ENCODE measurements at regions not wholly inside any gene's neighbourhood (a gene's known extent, or its start where the extent isn't known, plus 50 kb on each side); places are given as distances from the start of the nearest gene placed in this dataset.

DNA sequence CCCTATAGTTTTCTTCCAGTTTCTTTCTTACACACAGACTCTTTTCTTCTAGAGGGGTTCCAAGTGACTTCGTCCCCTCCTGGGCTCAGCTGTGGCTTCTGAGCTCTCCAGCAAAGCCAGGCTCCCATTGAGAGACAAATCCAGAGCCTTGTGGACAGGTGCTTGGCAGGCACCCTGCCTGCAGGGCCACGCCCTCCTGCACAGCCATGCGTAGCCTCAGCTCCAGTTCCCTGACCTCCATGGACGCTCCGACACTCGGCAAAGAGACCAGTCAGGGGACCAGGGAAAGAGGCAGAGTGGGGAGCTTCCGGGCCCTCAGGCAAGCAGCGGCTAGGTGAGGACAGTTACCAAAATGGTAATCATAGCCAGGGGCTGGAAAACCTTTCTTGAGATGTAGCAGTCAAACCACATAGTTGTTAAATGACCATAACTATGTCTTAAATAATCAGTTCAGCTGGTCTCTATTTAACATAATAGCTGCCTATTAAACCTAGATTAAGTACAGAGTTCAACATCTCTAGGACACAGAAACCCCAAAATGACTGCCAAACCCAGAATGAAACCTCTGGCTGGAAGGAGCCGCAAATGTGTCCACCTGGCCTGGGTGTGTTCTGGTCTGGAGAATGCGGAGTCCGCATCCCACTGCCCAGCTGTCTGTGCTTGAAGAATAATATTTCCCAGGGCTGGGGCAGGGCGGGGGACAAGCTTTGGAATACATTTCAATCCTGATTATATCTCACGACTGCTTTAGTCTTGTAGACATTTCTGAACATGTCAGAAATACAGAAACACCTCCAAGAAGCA is 69.3 kb upstream of the RGMA start:
- ChIA-PET POLR2A (ENCODE audit: partially characterized antibody) (no interaction called here), CTCF (ENCODE audit: partially characterized antibody) (interaction anchor here (0.6 to 1.5 kb wide), 6 partner anchors 63 to 170 kb away, joined by 3 read pairs; no protein-coding TSS in a partner anchor)
- TF ChIP-seq HDAC2 (IDR thresholded peaks at IDR 0.05; ENCODE audit: borderline replicate concordance in 1 of 2, low read depth in 2 of 2, low read length in 2 of 2) (no peak), EZH2 (IDR thresholded peaks at IDR 0.05; ENCODE audit: low read depth, low read length, severe bottlenecking) (no peak), ASH2L (IDR thresholded peaks at IDR 0.05; ENCODE audit: low read length) (no peak), SIX5 (IDR thresholded peaks at IDR 0.05; ENCODE audit: low read depth, low read length) (no peak), RNF2 (IDR thresholded peaks at IDR 0.05; ENCODE audit: borderline replicate concordance, low read depth, low read length, missing control alignments, poor library complexity, severe bottlenecking) (no peak), JUN (IDR thresholded peaks at IDR 0.05; ENCODE audit: low read depth, low read length) (no peak), E2F6 (IDR thresholded peaks at IDR 0.05) (no peak)
- TF ChIP-seq, protein P1, sequence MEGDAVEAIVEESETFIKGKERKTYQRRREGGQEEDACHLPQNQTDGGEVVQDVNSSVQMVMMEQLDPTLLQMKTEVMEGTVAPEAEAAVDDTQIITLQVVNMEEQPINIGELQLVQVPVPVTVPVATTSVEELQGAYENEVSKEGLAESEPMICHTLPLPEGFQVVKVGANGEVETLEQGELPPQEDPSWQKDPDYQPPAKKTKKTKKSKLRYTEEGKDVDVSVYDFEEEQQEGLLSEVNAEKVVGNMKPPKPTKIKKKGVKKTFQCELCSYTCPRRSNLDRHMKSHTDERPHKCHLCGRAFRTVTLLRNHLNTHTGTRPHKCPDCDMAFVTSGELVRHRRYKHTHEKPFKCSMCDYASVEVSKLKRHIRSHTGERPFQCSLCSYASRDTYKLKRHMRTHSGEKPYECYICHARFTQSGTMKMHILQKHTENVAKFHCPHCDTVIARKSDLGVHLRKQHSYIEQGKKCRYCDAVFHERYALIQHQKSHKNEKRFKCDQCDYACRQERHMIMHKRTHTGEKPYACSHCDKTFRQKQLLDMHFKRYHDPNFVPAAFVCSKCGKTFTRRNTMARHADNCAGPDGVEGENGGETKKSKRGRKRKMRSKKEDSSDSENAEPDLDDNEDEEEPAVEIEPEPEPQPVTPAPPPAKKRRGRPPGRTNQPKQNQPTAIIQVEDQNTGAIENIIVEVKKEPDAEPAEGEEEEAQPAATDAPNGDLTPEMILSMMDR (IDR thresholded peaks at IDR 0.05; ENCODE audit: control extremely low read depth in 1 of 3, insufficient read depth in 1 of 3, low read depth in 1 of 3, low read length in 3 of 3), result no peak

More for the DNA sequence above, 69.3 kb upstream of the RGMA start:
- peaks cover 0 to 4% (median 0%) of the 10 kb centered on the region in 4 experiments; a peak in 1 of 7 replicates for H3K4me1 ChIP-seq (replicated peaks in 1 of 4; ENCODE audit: control insufficient read depth in 3 of 4, insufficient read depth in 4 of 4, low read length in 3 of 4)
- no peak overlapping the region for H2AFZ ChIP-seq (ENCODE audit: low read length)
- no peak overlapping the region for H3K18ac ChIP-seq (ENCODE audit: extremely low read depth, low read length)
- H4K5ac ChIP-seq (ENCODE audit: insufficient read length, low read depth, low read length), result no peak overlapping the region
- H4K8ac ChIP-seq (ENCODE audit: extremely low read depth, insufficient read depth, low read length), result no peak overlapping the region
- H3K27ac ChIP-seq (ENCODE audit: low read depth, low read length), result no peak overlapping the region
- H3K4me3 ChIP-seq (ENCODE audit: extremely low read depth in 1 of 4, insufficient read depth in 2 of 4, low read depth in 3 of 4, low read length in 4 of 4), result no peak overlapping the region
- no peaks in the 10 kb centered on the region for H3K23me2 ChIP-seq (ENCODE audit: low read depth, low read length)
- H4K20me1 ChIP-seq (replicated peaks in 1 of 2; ENCODE audit: control insufficient read depth in 1 of 2, insufficient read depth in 2 of 2, low read length in 2 of 2), result no peaks in the 10 kb centered on the region
- H3K27me3 ChIP-seq (replicated peaks in 1 of 4; ENCODE audit: control insufficient read depth in 3 of 4, extremely low read depth in 1 of 4, insufficient read depth in 3 of 4, low read length in 3 of 4), result no peaks in the 10 kb centered on the region
- H3K4ac ChIP-seq (replicated peaks; ENCODE audit: insufficient read length, low read depth, low read length), result no peak overlapping the region
- 89% methylated on average over 13 of the region's 13 CpGs; no CpG with 5 or more reads in 1 of the 2 experiments for WGBS, 2 experiments (ENCODE audit: extremely low coverage in 1 of 2, insufficient coverage in 1 of 2, insufficient read length in 1 of 2, insufficient replicate concordance in 2 of 2, low coverage in 1 of 2, low lambda C conversion rate in 2 of 2, missing lambda C conversion rate in 1 of 2)
- H2BK15ac ChIP-seq (ENCODE audit: low read length), result no peak overlapping the region
- H2BK12ac ChIP-seq (ENCODE audit: low read depth, low read length), result no peak overlapping the region
- H2BK20ac ChIP-seq (ENCODE audit: low read length), result no peak overlapping the region
- no peaks in the 10 kb centered on the region for H3K79me2 ChIP-seq (ENCODE audit: control insufficient read depth in 1 of 2, insufficient read depth in 2 of 2, low read length in 2 of 2)
- DNase-seq (ENCODE audit: low read depth in 1 of 2, low spot score in 2 of 2), result no peak
- H2AK5ac ChIP-seq (ENCODE audit: low read depth, low read length), result no peak overlapping the region
- H3K14ac ChIP-seq (ENCODE audit: insufficient read length), result no peak overlapping the region
- H2BK5ac ChIP-seq (ENCODE audit: low read depth, low read length), result no peak overlapping the region
- H3K4me2 ChIP-seq (ENCODE audit: insufficient read depth in 1 of 2, low read depth in 2 of 2, low read length in 2 of 2), result no peak overlapping the region
- no peak overlapping the region for H4K91ac ChIP-seq (replicated peaks; ENCODE audit: insufficient read length, low read length)
- no peaks in the 10 kb centered on the region for H3K79me1 ChIP-seq (ENCODE audit: low read depth, low read length)
- no peak for FAIRE-seq
- H3K23ac ChIP-seq (ENCODE audit: insufficient read length), result no peak overlapping the region
- no peak overlapping the region for H3K56ac ChIP-seq (replicated peaks; ENCODE audit: insufficient read length, low read depth, low read length)
- H3K9ac ChIP-seq (replicated peaks in 1 of 4; ENCODE audit: extremely low read depth in 1 of 4, low read depth in 3 of 4, low read length in 3 of 4), result no peak overlapping the region
- no peaks in the 10 kb centered on the region for H3K36me3 ChIP-seq (ENCODE audit: control insufficient read depth in 2 of 4, insufficient read depth in 4 of 4, low read length in 3 of 4)
- peaks cover 0 to 3% of the 10 kb centered on the region in 2 experiments; a peak in 1 of 4 replicates for H3K9me3 ChIP-seq (ENCODE audit: insufficient read depth in 2 of 2, low read depth in 1 of 2, low read length in 1 of 2)
- no peak overlapping the region for H2BK120ac ChIP-seq (replicated peaks; ENCODE audit: low read depth, low read length)

Measured in H1 (cell line).